ENCODE measurements at regions not wholly inside any gene's neighbourhood (a gene's known extent, or its start where the extent isn't known, plus 50 kb on each side); places are given as distances from the start of the nearest gene placed in this dataset.

DNA sequence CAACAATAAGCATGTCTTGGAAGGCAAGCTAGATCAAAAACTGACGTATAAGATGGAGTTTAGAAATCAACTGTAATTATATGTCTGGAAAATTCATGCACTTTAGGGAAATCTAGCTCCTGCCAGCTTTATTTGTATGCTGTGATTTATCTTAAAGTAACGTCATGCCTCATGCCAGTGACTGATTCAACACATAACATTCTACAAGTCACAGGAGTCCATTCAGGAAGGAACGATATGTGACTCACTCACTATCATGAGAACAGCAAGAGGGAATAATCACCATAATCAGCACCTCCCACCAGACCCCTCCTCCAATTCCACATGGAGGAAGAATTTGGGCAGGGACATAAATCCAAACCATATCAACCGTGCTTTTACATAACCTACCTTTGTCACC, 682.4 kb upstream of the ADAMTS5 start:
- no peak for ATAC-seq
- 56 to 86% methylated on average over 2 to 4 of the region's 4 CpGs for WGBS, 2 donors (ENCODE audit: low coverage in 1 of 2)
- no peaks in the 10 kb centered on the region for H3K36me3 ChIP-seq
- H3K27ac ChIP-seq = no peak overlapping the region
- no peaks in the 10 kb centered on the region for H3K9me3 ChIP-seq
- no peaks in the 10 kb centered on the region for H3K27me3 ChIP-seq
- no peak for TF ChIP-seq POLR2AphosphoS5 (IDR thresholded peaks at IDR 0.05)
- TF ChIP-seq, protein P1, sequence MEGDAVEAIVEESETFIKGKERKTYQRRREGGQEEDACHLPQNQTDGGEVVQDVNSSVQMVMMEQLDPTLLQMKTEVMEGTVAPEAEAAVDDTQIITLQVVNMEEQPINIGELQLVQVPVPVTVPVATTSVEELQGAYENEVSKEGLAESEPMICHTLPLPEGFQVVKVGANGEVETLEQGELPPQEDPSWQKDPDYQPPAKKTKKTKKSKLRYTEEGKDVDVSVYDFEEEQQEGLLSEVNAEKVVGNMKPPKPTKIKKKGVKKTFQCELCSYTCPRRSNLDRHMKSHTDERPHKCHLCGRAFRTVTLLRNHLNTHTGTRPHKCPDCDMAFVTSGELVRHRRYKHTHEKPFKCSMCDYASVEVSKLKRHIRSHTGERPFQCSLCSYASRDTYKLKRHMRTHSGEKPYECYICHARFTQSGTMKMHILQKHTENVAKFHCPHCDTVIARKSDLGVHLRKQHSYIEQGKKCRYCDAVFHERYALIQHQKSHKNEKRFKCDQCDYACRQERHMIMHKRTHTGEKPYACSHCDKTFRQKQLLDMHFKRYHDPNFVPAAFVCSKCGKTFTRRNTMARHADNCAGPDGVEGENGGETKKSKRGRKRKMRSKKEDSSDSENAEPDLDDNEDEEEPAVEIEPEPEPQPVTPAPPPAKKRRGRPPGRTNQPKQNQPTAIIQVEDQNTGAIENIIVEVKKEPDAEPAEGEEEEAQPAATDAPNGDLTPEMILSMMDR (IDR thresholded peaks at IDR 0.05) = no peak
- no peak for TF ChIP-seq EP300 (IDR thresholded peaks at IDR 0.05)
- no peak for TF ChIP-seq POLR2A (IDR thresholded peaks at IDR 0.05)
- no peaks in the 10 kb centered on the region for H3K4me1 ChIP-seq
- no peak overlapping the region for H3K4me3 ChIP-seq

DNA sequence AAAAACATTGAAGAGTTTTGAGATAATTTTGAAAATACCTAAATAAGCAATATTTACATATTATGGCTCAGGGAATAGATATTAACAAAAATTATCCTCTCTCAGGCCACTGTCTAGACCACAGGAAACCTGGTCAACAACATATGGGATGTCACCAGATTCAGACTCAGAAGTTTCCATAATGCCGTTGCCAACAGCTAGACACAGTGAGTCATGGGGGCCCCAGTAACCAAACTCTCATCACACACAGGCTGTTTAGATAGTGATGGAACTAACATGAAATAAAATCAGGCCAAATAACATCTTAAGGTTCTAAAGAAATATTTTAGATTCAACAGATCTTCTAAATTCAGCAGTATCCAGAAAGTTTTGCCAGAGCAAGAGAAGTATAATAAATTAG, 681.7 kb upstream of the ADAMTS5 start:
- Histone ChIP-seq H3K4me1 (no peaks in the 10 kb centered on the region), H3K36me3 (no peaks in the 10 kb centered on the region), H3K9me3 (no peaks in the 10 kb centered on the region), H3K27ac (no peak overlapping the region), H3K4me3 (no peak overlapping the region), H3K27me3 (no peaks in the 10 kb centered on the region)
- WGBS, 2 donors (ENCODE audit: low coverage in 1 of 2) = 38 to 70% methylated on average over 1 of the region's 1 CpG
- no peak for ATAC-seq
- TF ChIP-seq POLR2A (IDR thresholded peaks at IDR 0.05) = no peak
- no peak for TF ChIP-seq EP300 (IDR thresholded peaks at IDR 0.05)
- TF ChIP-seq, protein P1 (IDR thresholded peaks at IDR 0.05) = no peak
- no peak for TF ChIP-seq POLR2AphosphoS5 (IDR thresholded peaks at IDR 0.05)

DNA sequence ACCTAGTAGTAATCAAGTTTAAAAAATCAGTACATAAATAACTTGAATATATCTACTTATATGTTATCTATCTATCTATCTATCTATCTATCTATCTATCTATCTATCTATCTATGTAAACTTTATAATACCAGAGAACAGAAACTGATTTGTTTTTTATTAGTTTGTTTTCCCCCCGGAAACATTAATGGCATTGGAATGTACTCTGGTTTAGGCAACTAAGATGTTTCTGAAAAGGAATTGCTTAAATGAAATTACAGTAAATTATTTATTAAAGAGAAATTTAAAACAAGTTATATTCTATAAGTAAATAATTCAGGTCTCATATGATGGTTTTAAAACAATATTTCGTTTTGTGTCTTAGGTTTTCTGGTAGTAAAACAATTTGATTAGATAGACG, 681.0 kb upstream of the ADAMTS5 start:
- ATAC-seq = no peak
- no peaks in the 10 kb centered on the region for H3K27me3 ChIP-seq
- 54 to 60% methylated on average over 3 of the region's 3 CpGs for WGBS, 2 donors (ENCODE audit: low coverage in 1 of 2)
- H3K36me3 ChIP-seq = no peaks in the 10 kb centered on the region
- no peak overlapping the region for H3K27ac ChIP-seq
- no peaks in the 10 kb centered on the region for H3K9me3 ChIP-seq
- no peaks in the 10 kb centered on the region for H3K4me1 ChIP-seq
- no peak overlapping the region for H3K4me3 ChIP-seq
- TF ChIP-seq POLR2AphosphoS5 (IDR thresholded peaks at IDR 0.05) (no peak), EP300 (IDR thresholded peaks at IDR 0.05) (no peak), POLR2A (IDR thresholded peaks at IDR 0.05) (no peak)
- TF ChIP-seq, protein P1 (IDR thresholded peaks at IDR 0.05) = no peak

DNA sequence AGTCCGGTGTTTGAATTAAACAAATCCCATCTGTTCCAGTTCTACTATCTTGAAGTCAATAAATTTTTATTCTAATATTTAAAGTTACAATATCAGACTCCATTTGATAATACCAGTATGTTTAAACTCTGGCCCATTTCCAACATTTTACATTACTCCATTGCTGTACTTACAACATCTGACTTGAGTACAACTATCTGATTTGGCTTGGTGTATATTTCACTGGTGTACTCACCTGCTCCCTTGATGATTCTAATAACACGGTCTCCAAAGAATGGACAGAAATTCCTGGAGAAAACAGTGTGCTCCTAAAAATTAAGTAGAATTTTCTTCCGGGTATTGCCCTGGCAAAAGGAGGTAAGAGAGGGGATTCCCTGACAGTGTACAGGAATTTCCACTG, 680.5 kb upstream of the ADAMTS5 start:
- WGBS, 2 donors (ENCODE audit: low coverage in 1 of 2) = 68 to 87% methylated on average over 2 to 3 of the region's 3 CpGs
- Histone ChIP-seq H3K9me3 (no peaks in the 10 kb centered on the region), H3K4me3 (no peak overlapping the region), H3K36me3 (no peaks in the 10 kb centered on the region), H3K27me3 (no peaks in the 10 kb centered on the region), H3K27ac (no peak overlapping the region), H3K4me1 (no peaks in the 10 kb centered on the region)
- no peak for ATAC-seq
- no peak for TF ChIP-seq POLR2A (IDR thresholded peaks at IDR 0.05)
- no peak for TF ChIP-seq POLR2AphosphoS5 (IDR thresholded peaks at IDR 0.05)
- TF ChIP-seq, protein P1 (IDR thresholded peaks at IDR 0.05) = no peak
- no peak for TF ChIP-seq EP300 (IDR thresholded peaks at IDR 0.05)

DNA sequence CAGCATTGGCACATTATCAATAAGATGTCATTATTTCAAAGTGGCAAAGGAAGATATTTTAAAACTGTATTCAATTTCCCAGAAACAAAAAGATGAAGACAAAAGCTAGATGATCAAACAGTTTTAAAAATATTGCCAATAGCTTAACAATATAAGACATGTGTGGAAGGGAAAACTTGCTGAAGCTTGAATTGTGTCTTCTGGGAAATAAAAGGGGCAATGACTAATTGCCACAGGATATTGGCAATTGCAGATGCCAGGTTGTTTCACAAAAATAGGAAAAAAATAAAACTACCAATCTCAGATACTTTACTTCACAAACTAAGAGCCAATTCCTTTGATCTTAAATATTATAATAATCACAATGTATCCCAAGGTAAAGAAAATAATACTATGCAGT, 679.8 kb upstream of the ADAMTS5 start:
- no peaks in the 10 kb centered on the region for H3K9me3 ChIP-seq
- ATAC-seq = no peak
- no peaks in the 10 kb centered on the region for H3K36me3 ChIP-seq
- no peak overlapping the region for H3K4me3 ChIP-seq
- no peak for TF ChIP-seq EP300 (IDR thresholded peaks at IDR 0.05)
- no peak for TF ChIP-seq POLR2A (IDR thresholded peaks at IDR 0.05)
- TF ChIP-seq, protein P1 (IDR thresholded peaks at IDR 0.05) = no peak
- no peak for TF ChIP-seq POLR2AphosphoS5 (IDR thresholded peaks at IDR 0.05)
- H3K4me1 ChIP-seq = no peaks in the 10 kb centered on the region
- H3K27ac ChIP-seq = no peak overlapping the region
- no peaks in the 10 kb centered on the region for H3K27me3 ChIP-seq
